RPMI8226 (cell line): ENCODE measurements at regions not wholly inside any gene's neighbourhood (a gene's known extent, or its start where the extent isn't known, plus 50 kb on each side); places are given as distances from the start of the nearest gene placed in this dataset.
A peak's percentile ranks its signal among the peaks of the same experiment; 100 is the strongest.
"Not testable (repeated sequence)": the region's sequence is repeated elsewhere in the genome, so short reads cannot be mapped to it uniquely, and the experiment has no call there.

ENCODE experiments used
- DNase-seq: peaks from one replicate; pipeline ENCODE4 v3.0.0-alpha.2; 2015

- DNase-seq, result not testable (repeated sequence)
Observed at GRCh38 chr7:35853194-35853593, 52.3 kb downstream of the SEPTIN7 start.

GRCh38 chr7:35854311-35854710 lies 53.5 kb downstream of the SEPTIN7 start:
- DNase-seq, result no peak

GRCh38 chr7:35856175-35856574 lies 55.3 kb downstream of the SEPTIN7 start:
- no peak for DNase-seq

GRCh38 chr7:35860664-35861063 lies 59.8 kb downstream of the SEPTIN7 start:
- DNase-seq, result no peak

GRCh38 chr7:35865287-35865686 lies 64.4 kb downstream of the SEPTIN7 start:
- no peak for DNase-seq

- DNase-seq, result no peak
Observed at GRCh38 chr7:35866186-35866585, 65.3 kb downstream of the SEPTIN7 start.

GRCh38 chr7:35869117-35869516 lies 68.3 kb downstream of the SEPTIN7 start:
- not testable (repeated sequence) for DNase-seq

- DNase-seq, result no peak
Observed at GRCh38 chr7:35869810-35870209, 69.0 kb downstream of the SEPTIN7 start.

GRCh38 chr7:35871856-35872255 lies 71.0 kb downstream of the SEPTIN7 start:
- DNase-seq, result no peak

GRCh38 chr7:35874886-35875285 lies 74.0 kb downstream of the SEPTIN7 start:
- no peak for DNase-seq

GRCh38 chr7:35875292-35875691 lies 74.4 kb downstream of the SEPTIN7 start:
- no peak for DNase-seq

- DNase-seq, result no peak
Observed at GRCh38 chr7:35878351-35878750, 77.5 kb downstream of the SEPTIN7 start.

- not testable (repeated sequence) for DNase-seq
Observed at GRCh38 chr7:35887430-35887829, 86.6 kb downstream of the SEPTIN7 start.

- DNase-seq, result no peak
Observed at GRCh38 chr7:35889001-35889400, 88.1 kb downstream of the SEPTIN7 start.

GRCh38 chr7:35889870-35890269 lies 89.0 kb downstream of the SEPTIN7 start:
- no peak for DNase-seq

- no peak for DNase-seq
Observed at GRCh38 chr7:35891004-35891830, 90.4 kb downstream of the SEPTIN7 start.

- DNase-seq, result no peak
Observed at GRCh38 chr7:35893649-35894048, 92.8 kb downstream of the SEPTIN7 start.

GRCh38 chr7:35894721-35895120 lies 93.9 kb downstream of the SEPTIN7 start:
- DNase-seq, result no peak

GRCh38 chr7:35900651-35901050 lies 99.8 kb downstream of the SEPTIN7 start:
- no peak for DNase-seq

- DNase-seq, result no peak
Observed at GRCh38 chr7:35905555-35905954, 104.7 kb downstream of the SEPTIN7 start.

GRCh38 chr7:35906191-35906908 lies 105.5 kb downstream of the SEPTIN7 start:
- peak; percentile 79 for DNase-seq

- DNase-seq, result no peak
Observed at GRCh38 chr7:35908331-35909216, 107.7 kb downstream of the SEPTIN7 start.

GRCh38 chr7:35909870-35910357 lies 109.1 kb downstream of the SEPTIN7 start:
- no peak for DNase-seq
